Neural cell (in vitro differentiated cells): ENCODE measurements at regions not wholly inside any gene's neighbourhood (a gene's known extent, or its start where the extent isn't known, plus 50 kb on each side); places are given as distances from the start of the nearest gene placed in this dataset.
A peak's percentile ranks its signal among the peaks of the same experiment; 100 is the strongest.

ENCODE experiments used
- H2AFZ ChIP-seq: fragments of 200-600, 300-800 bp; sonication (generic), shearing (Covaris generic); 2 replicates; pipeline ENCODE4 v1.6.0; 2014; ENCODE audit warnings: low read depth, mild to moderate bottlenecking, antibody characterized with exemption, low read length, moderate library complexity
- H3F3A ChIP-seq: fragments of 200-600 bp; shearing (Covaris generic); 2 replicates; pipeline ENCODE4 v1.6.1; 2016; ENCODE audit warnings: mild to moderate bottlenecking, moderate library complexity, mixed read lengths, antibody characterized with exemption, low read length; ENCODE audit not compliant: insufficient read depth, poor library complexity, severe bottlenecking
- H3K27ac ChIP-seq: fragments of 200-600, 300-800 bp; sonication (generic), shearing (Covaris generic); 2 replicates; pipeline ENCODE4 v1.5.1; 2014; ENCODE audit warnings: mild to moderate bottlenecking, low read length, moderate library complexity
- H3K27me3 ChIP-seq: fragments of 300-800, 200-600 bp; sonication (generic), shearing (Covaris generic); 2 replicates; pipeline ENCODE4 v1.6.0; 2014; ENCODE audit warnings: mild to moderate bottlenecking, low read depth, low read length, moderate library complexity; ENCODE audit not compliant: insufficient read depth
- H3K36me3 ChIP-seq: fragments of 300-800, 200-600 bp; sonication (generic), shearing (Covaris generic); 2 replicates; pipeline ENCODE4 v1.5.1; 2014; ENCODE audit warnings: mild to moderate bottlenecking, antibody characterized with exemption, low read length, moderate library complexity; ENCODE audit not compliant: insufficient read depth
- H3K4me2 ChIP-seq: fragments of 300-800, 200-600 bp; sonication (generic), shearing (Covaris generic); 2 replicates; pipeline ENCODE4 v1.6.0; 2014; ENCODE audit warnings: mild to moderate bottlenecking, low read length
- H3K4me3 ChIP-seq: fragments of 300-800, 200-600 bp; sonication (generic), shearing (Covaris generic); 2 replicates; pipeline ENCODE4 v1.5.1; 2014; ENCODE audit warnings: mild to moderate bottlenecking, low read length, moderate library complexity
- H3K79me2 ChIP-seq: fragments of 200-600 bp; shearing (Covaris generic); replicated peaks from 2 replicates; pipeline ENCODE4 v1.6.0; 2014; ENCODE audit warnings: mild to moderate bottlenecking, low read length, moderate library complexity; ENCODE audit not compliant: insufficient read depth
- H3K9ac ChIP-seq: fragments of 300-800, 200-600 bp; sonication (generic), shearing (Covaris generic); 2 replicates; pipeline ENCODE4 v1.6.1; 2016; ENCODE audit warnings: mild to moderate bottlenecking, low read length, mixed read lengths
- H3K9me2 ChIP-seq: fragments of 200-600 bp; shearing (Covaris generic); 2 replicates; pipeline ENCODE4 v1.6.1; 2016; ENCODE audit warnings: mild to moderate bottlenecking, low read length, mixed read lengths; ENCODE audit not compliant: insufficient read depth
- H3K9me3 ChIP-seq: fragments of 200-600, 300-800 bp; sonication (generic), shearing (Covaris generic); 2 replicates; pipeline ENCODE4 v1.6.1; 2016; ENCODE audit warnings: mild to moderate bottlenecking, mixed run types, low read length, moderate library complexity, mixed read lengths
- H4K20me1 ChIP-seq: fragments of 200-600 bp; shearing (Covaris generic); 2 replicates; pipeline ENCODE4 v1.6.1; 2016; ENCODE audit warnings: mild to moderate bottlenecking, mixed run types; ENCODE audit not compliant: insufficient read depth
- EP300 ChIP-seq: fragments of 450-650 bp; conservative IDR thresholded peaks from 2 replicates; pipeline ENCODE4 v1.6.1; 2014; ENCODE audit warnings: antibody characterized with exemption, mild to moderate bottlenecking, moderate library complexity; ENCODE audit not compliant: poor library complexity, severe bottlenecking
- EZH2 ChIP-seq: fragments of 200-600, 300-800 bp; shearing (Covaris generic), sonication (generic); IDR thresholded peaks from 2 replicates; pipeline ENCODE4 v1.6.1; 2014; ENCODE audit warnings: antibody characterized with exemption, low read length, borderline replicate concordance, mild to moderate bottlenecking; ENCODE audit not compliant: insufficient read depth, poor library complexity, severe bottlenecking
- MXI1 ChIP-seq: fragments of 450-650 bp; conservative IDR thresholded peaks from 2 replicates; pipeline ENCODE4 v1.6.1; 2014; ENCODE audit warnings: antibody characterized with exemption, mild to moderate bottlenecking; ENCODE audit not compliant: poor library complexity, severe bottlenecking
- POLR2AphosphoS5 ChIP-seq: IDR thresholded peaks from 2 replicates; pipeline ENCODE4 v1.6.1; 2012
- RAD21 ChIP-seq: fragments of 450-650 bp; conservative IDR thresholded peaks from 2 replicates; pipeline ENCODE4 v1.6.1; 2014; ENCODE audit warnings: antibody characterized with exemption, mild to moderate bottlenecking, moderate library complexity
- SMC3 ChIP-seq: fragments of 450-650 bp; conservative IDR thresholded peaks from 2 replicates; pipeline ENCODE4 v1.6.1; 2014; ENCODE audit warnings: antibody characterized with exemption, mild to moderate bottlenecking, moderate library complexity; ENCODE audit not compliant: poor library complexity
- TAF1 ChIP-seq: IDR thresholded peaks from 2 replicates; pipeline ENCODE4 v1.6.1; 2012; ENCODE audit warnings: low read depth
- TF ChIP-seq, protein P1 (sequence below): fragments of 450-650 bp; IDR thresholded peaks from 2 replicates; pipeline ENCODE4 v1.5.1; 2014; ENCODE audit warnings: antibody characterized with exemption, mild to moderate bottlenecking, moderate library complexity; ENCODE audit not compliant: poor library complexity, severe bottlenecking
- TF ChIP-seq, protein P2 (sequence below): IDR thresholded peaks from 2 replicates; pipeline ENCODE4 v1.6.1; 2012; ENCODE audit warnings: borderline replicate concordance

DNA sequence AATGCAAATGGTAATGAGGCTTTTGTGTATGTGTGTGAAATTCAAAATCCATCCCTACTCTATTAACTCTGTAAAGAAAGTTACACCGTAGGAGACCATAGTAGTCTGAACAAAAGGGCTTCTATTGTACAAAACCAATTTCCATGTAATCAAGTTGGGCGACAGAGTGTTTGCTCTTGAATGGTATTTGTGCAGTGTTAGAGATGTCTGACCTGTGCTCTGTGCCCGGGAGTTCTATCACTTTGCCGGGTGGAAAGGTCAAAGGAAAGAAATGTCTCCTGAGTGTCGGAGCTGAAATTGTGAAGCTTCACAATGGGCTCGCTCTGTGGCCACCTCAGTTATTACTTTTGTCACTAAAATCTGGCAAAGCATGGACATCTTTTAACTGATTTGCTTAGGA is 312.0 kb downstream of the SAMD5 start:
- Histone ChIP-seq H3K9me3 (no peaks in the 10 kb centered on the region), H3K4me2 (no peak overlapping the region), H4K20me1 (no peaks in the 10 kb centered on the region), H3K9me2 (no peaks in the 10 kb centered on the region), H3K36me3 (no peaks in the 10 kb centered on the region), H3K4me3 (no peak overlapping the region), H2AFZ (no peak overlapping the region), H3K27me3 (no peaks in the 10 kb centered on the region), H3K79me2 (no peaks in the 10 kb centered on the region), H3F3A (peaks cover 3% of the 10 kb centered on the region), H3K27ac (no peak overlapping the region), H3K9ac (no peak overlapping the region)
- no peak for TF ChIP-seq MXI1
- TF ChIP-seq EZH2, result no peak
- TF ChIP-seq RAD21, result no peak
- no peak for TF ChIP-seq SMC3
- TF ChIP-seq, protein P1, sequence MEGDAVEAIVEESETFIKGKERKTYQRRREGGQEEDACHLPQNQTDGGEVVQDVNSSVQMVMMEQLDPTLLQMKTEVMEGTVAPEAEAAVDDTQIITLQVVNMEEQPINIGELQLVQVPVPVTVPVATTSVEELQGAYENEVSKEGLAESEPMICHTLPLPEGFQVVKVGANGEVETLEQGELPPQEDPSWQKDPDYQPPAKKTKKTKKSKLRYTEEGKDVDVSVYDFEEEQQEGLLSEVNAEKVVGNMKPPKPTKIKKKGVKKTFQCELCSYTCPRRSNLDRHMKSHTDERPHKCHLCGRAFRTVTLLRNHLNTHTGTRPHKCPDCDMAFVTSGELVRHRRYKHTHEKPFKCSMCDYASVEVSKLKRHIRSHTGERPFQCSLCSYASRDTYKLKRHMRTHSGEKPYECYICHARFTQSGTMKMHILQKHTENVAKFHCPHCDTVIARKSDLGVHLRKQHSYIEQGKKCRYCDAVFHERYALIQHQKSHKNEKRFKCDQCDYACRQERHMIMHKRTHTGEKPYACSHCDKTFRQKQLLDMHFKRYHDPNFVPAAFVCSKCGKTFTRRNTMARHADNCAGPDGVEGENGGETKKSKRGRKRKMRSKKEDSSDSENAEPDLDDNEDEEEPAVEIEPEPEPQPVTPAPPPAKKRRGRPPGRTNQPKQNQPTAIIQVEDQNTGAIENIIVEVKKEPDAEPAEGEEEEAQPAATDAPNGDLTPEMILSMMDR, result no peak
- no peak for TF ChIP-seq EP300
- TF ChIP-seq TAF1, result no peak
- no peak for TF ChIP-seq POLR2AphosphoS5
- TF ChIP-seq, protein P2, sequence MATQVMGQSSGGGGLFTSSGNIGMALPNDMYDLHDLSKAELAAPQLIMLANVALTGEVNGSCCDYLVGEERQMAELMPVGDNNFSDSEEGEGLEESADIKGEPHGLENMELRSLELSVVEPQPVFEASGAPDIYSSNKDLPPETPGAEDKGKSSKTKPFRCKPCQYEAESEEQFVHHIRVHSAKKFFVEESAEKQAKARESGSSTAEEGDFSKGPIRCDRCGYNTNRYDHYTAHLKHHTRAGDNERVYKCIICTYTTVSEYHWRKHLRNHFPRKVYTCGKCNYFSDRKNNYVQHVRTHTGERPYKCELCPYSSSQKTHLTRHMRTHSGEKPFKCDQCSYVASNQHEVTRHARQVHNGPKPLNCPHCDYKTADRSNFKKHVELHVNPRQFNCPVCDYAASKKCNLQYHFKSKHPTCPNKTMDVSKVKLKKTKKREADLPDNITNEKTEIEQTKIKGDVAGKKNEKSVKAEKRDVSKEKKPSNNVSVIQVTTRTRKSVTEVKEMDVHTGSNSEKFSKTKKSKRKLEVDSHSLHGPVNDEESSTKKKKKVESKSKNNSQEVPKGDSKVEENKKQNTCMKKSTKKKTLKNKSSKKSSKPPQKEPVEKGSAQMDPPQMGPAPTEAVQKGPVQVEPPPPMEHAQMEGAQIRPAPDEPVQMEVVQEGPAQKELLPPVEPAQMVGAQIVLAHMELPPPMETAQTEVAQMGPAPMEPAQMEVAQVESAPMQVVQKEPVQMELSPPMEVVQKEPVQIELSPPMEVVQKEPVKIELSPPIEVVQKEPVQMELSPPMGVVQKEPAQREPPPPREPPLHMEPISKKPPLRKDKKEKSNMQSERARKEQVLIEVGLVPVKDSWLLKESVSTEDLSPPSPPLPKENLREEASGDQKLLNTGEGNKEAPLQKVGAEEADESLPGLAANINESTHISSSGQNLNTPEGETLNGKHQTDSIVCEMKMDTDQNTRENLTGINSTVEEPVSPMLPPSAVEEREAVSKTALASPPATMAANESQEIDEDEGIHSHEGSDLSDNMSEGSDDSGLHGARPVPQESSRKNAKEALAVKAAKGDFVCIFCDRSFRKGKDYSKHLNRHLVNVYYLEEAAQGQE, result no peak

DNA sequence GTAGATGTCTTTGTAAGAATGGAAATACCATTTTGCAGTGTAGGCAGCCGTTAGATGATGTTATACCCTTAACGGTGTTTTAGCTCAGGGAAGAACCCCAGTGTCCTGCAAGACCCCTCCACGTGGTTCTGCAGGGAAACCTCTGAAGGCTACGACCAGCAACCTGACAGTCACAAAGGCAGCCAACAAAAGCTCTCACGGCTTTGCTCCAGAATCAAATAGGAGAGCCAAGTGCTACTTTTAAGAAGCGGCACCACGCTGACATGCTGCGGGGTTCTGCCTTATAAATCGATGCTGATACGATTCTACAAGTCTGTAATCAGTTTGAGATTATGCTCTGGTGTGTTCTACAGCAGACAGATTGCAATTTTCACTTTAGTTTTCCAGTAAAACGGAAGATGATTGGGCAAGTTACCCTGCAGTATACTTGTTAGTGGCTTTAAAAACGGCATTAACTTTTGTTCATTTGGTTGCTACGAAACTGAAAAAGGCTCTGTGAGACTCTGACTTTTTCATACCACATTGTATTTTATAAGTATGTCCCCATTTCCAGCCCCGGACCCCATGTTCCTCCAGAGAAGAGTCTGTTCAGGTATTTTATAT is 312.9 kb downstream of the SAMD5 start:
- Histone ChIP-seq H3F3A (peaks cover 3% of the 10 kb centered on the region), H3K9me3 (no peaks in the 10 kb centered on the region), H3K4me2 (peak overlapping the region; percentile 7), H3K79me2 (no peaks in the 10 kb centered on the region), H3K36me3 (no peaks in the 10 kb centered on the region), H3K4me3 (peak overlapping the region; percentile 30), H3K9ac (no peak overlapping the region), H2AFZ (no peak overlapping the region), H4K20me1 (no peaks in the 10 kb centered on the region), H3K9me2 (no peaks in the 10 kb centered on the region), H3K27me3 (no peaks in the 10 kb centered on the region), H3K27ac (no peak overlapping the region)
- TF ChIP-seq MXI1 (peak; percentile 22), EP300 (no peak), EZH2 (no peak), POLR2AphosphoS5 (peak; percentile 33), RAD21 (no peak), SMC3 (no peak), TAF1 (no peak)
- TF ChIP-seq, protein P2, result no peak
- TF ChIP-seq, protein P1, result no peak
